Stimulated activated naive B cell treated with anti-CD40 and anti-IgM and Interleukin-4, amounts not matched to agents 10 μg/mL and 1 μg/mL and 100 μg/mL, for 72 hours (primary cell): ENCODE measurements at regions not wholly inside any gene's neighbourhood (a gene's known extent, or its start where the extent isn't known, plus 50 kb on each side); places are given as distances from the start of the nearest gene placed in this dataset.
"Not testable (repeated sequence)": the region's sequence is repeated elsewhere in the genome, so short reads cannot be mapped to it uniquely, and the experiment has no call there.

Experiments
- ATAC-seq, 2 donors: fragments of 150-1000 bp; cut with Tn5 transposase; replicated peaks; 2 replicates each; pipeline ENCODE4 v1.10.0; 2021; ENCODE audit warnings: moderate library complexity in 1 of 2
- DNase-seq: peaks from one replicate; pipeline ENCODE4 v3.0.0; 2021
- H3K27ac Mint-ChIP-seq: one replicate; pipeline ENCODE4 v1.8.0; 2022; ENCODE audit warnings: mild to moderate bottlenecking, mixed read lengths
- H3K27me3 Mint-ChIP-seq, 2 donors: one replicate each; pipeline ENCODE4 v1.8.0; 2022; ENCODE audit warnings: mixed read lengths in 2 of 2
- H3K36me3 Mint-ChIP-seq, 2 donors: one replicate each; pipeline ENCODE4 v1.8.0; 2022; ENCODE audit warnings: mixed read lengths in 2 of 2, mild to moderate bottlenecking in 1 of 2
- H3K4me1 Mint-ChIP-seq, 2 donors: one replicate each; pipeline ENCODE4 v1.8.0; 2022; ENCODE audit warnings: mixed read lengths in 2 of 2, mild to moderate bottlenecking in 1 of 2
- H3K4me3 Mint-ChIP-seq, 2 donors: one replicate each; pipeline ENCODE4 v1.8.0; 2022; ENCODE audit warnings: mild to moderate bottlenecking in 2 of 2, mixed read lengths in 2 of 2, moderate library complexity in 1 of 2
- H3K9me3 Mint-ChIP-seq, 2 donors: one replicate each; pipeline ENCODE4 v1.8.0; 2022; ENCODE audit warnings: mixed read lengths in 2 of 2, mild to moderate bottlenecking in 1 of 2

DNA sequence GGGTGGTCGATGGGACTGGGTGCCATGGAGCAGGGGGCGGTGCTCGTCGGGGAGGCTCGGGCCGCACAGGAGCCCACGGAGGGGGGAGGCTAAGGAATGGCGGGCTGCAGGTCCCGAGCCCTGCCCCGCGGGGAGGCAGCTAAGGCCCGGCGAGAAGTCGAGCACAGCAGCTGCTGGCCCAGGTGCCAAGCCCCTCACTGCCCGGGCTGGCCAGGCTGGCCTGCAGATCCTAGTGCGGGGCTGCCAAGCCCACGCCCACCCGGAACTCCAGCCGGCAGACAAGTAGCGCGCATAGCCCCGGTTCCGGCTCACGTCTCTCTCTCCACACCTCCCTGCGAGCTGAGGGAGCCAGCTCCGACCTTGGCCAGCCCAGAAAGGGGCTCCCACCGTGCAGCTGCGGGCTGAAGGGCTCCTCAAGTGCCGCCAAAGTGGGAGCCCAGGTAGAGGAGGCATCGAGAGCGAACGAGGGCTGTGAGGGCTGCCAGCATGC is 163.4 kb upstream of the OSBPL11 start:
- H3K4me1 Mint-ChIP-seq, DNase-seq, ATAC-seq, H3K36me3 Mint-ChIP-seq, H3K9me3 Mint-ChIP-seq, H3K27ac Mint-ChIP-seq, H3K4me3 Mint-ChIP-seq: not testable (repeated sequence)
- H3K27me3 Mint-ChIP-seq: peaks cover 13 to 19% of the 10 kb centered on the region in 2 donors

DNA sequence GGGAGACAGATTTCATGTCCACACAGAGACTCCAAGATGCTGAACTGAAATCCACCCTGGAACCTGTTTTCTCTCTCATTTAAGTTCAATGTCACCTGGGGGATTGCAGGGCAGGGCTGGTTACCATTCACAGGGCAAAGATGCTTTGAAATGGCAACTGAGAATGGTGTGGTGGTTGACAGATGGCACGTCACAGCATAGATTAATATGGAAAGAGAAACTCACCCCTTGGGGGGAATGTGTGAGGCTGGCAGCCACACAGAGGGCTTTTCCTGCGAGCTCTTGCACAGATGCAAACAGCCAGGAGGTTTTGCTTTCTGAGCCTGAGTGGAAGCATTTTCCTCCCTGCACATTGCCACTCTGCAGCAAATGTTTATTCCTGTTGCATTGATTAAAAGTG is 167.3 kb upstream of the OSBPL11 start:
- Mint-ChIP-seq H3K27me3 (peaks cover 39 to 52% of the 10 kb centered on the region in 2 donors), H3K4me1 (peaks cover 8 to 18% of the 10 kb centered on the region in 2 donors)
- ATAC-seq, H3K27ac Mint-ChIP-seq, DNase-seq, H3K36me3 Mint-ChIP-seq, H3K4me3 Mint-ChIP-seq, H3K9me3 Mint-ChIP-seq: not testable (repeated sequence)

DNA sequence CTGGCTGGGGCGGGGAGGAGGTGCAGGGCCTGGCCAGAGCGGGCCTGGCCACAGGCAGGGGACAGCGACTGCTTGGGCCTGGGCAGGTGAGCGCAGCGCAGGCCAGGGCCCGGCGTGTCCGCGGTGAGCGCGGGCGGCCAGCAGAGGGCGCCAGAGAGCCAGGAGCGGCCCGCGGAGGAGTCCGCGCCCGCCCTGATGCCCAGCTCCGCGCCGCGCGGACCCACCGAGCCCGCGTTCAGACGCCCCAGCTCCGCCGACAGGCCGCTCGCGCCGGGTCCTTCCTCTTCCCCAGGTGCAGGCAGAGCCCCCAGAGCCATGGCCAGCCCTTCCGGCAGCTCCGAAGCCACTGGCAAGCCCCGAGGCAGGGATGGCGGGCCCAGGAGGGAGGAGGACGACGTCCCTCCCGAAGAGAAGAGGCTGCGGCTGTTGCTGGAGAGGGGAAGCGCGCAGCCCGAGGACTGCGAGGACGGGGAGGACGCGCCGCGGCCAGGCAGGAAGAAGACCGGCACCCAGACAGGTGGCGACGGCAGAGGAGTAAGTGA is 171.1 kb upstream of the OSBPL11 start:
- not testable (repeated sequence) for H3K9me3 Mint-ChIP-seq, H3K36me3 Mint-ChIP-seq, H3K27ac Mint-ChIP-seq
- Mint-ChIP-seq H3K4me3 (peak overlapping the region; percentile 73 to 88), H3K27me3 (peaks cover 41 to 55% of the 10 kb centered on the region in 2 donors), H3K4me1 (peaks cover 8 to 21% of the 10 kb centered on the region in 2 donors)
- ATAC-seq (peak; percentile 34), DNase-seq (peak; percentile 42)

DNA sequence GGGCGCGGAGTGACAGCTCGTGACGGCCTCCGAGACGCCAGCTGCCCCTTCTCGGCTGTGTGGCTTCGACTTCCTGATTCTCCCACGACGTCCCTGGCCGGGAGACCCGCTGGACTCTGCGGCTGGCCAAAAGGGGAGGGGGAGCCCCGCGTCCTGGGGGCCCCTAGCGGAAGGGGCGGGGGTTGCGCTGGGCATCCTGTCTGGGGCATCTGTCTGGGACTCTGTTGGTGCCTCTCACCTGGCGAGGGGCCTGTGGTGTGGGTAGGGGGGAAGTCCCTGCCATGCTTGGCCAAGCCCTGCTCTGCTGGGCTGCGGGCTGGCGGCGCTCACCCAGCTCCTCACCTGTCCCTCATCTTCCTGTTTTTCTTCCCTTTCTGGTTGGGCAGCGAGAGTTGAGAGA is 171.6 kb upstream of the OSBPL11 start:
- DNase-seq (peak; percentile 16), ATAC-seq (peak in 1 of 2 donors; percentile 51)
- H3K9me3 Mint-ChIP-seq, H3K36me3 Mint-ChIP-seq: not testable (repeated sequence)
- H3K27me3 Mint-ChIP-seq: peaks cover 41 to 54% of the 10 kb centered on the region in 2 donors
- peaks cover 8 to 21% of the 10 kb centered on the region in 2 donors for H3K4me1 Mint-ChIP-seq
- H3K27ac Mint-ChIP-seq: peak overlapping the region; percentile 73
- peak overlapping the region; percentile 81 to 88 for H3K4me3 Mint-ChIP-seq

DNA sequence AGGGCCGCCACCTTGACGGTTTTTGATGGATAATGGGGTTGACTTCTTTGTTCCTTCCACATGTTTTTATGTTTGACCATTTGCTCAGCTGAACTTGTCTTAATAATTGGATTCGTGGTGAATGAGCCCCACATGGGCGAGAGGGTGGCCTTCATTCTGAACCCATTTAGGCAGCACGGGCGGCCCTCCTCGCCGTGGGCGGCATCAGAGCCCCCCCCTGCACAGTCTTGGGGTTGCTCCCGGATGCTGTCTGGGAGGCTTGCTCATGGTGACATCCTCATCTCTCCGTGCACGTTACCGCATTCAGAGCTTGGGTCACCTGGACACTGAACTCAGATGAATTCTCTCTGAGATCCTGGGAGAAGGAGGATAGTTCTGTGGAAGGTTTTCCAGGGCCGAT is 172.3 kb upstream of the OSBPL11 start:
- ATAC-seq (no peak), DNase-seq (no peak)
- peaks cover 8 to 21% of the 10 kb centered on the region in 2 donors for H3K4me1 Mint-ChIP-seq
- H3K36me3 Mint-ChIP-seq: no peaks in the 10 kb centered on the region
- H3K9me3 Mint-ChIP-seq: peaks cover 0 to 2% of the 10 kb centered on the region in 2 donors
- H3K4me3 Mint-ChIP-seq: peak overlapping the region; percentile 81 to 88
- H3K27ac Mint-ChIP-seq: no peak overlapping the region
- peaks cover 35 to 46% of the 10 kb centered on the region in 2 donors for H3K27me3 Mint-ChIP-seq

DNA sequence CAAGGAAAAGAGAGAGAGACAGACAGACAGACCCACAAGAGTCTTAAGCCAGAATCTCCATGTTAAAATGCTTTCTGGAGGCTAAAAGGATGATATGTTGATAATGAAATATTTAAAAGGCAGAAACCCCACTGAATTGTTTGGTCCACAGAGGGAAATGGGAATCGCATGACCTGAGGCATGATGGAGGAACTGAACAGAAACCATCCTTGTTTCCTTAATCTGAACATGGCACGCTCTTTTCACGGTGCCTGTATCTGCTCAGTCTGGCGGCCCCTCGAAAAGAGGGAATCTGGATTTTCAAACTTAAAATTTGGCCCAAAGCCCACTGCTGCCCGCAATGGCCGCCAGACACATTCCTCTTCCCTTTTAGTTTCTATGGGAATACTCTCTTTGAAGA is 173.5 kb upstream of the OSBPL11 start:
- not testable (repeated sequence) for ATAC-seq, H3K9me3 Mint-ChIP-seq, DNase-seq, H3K27ac Mint-ChIP-seq, H3K36me3 Mint-ChIP-seq, H3K4me3 Mint-ChIP-seq
- Mint-ChIP-seq H3K4me1 (peaks cover 8 to 21% of the 10 kb centered on the region in 2 donors), H3K27me3 (peaks cover 27 to 35% of the 10 kb centered on the region in 2 donors)

DNA sequence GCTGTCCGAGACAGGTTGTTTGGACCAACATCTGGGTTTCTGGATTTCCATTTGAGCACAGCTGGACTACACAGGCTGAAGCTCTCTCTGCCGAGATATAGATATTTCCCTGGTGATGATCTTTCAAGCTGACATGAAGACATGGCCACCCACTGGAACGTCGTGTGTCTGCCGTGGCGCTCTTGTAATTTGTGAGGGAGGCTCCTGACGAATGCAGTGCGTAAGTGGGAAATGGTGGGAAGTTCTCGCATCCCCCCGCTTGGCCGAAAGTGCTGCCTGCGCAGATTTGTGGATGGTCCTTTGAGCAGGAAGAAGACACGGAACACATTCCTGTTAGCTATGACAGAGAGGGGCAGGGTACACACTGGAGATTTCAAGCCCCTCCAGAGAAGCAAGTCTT is 176.2 kb upstream of the OSBPL11 start:
- peaks cover 8 to 13% of the 10 kb centered on the region in 2 donors for H3K4me1 Mint-ChIP-seq
- DNase-seq, H3K4me3 Mint-ChIP-seq, ATAC-seq, H3K36me3 Mint-ChIP-seq, H3K27ac Mint-ChIP-seq, H3K9me3 Mint-ChIP-seq: not testable (repeated sequence)
- peaks cover 10 to 11% of the 10 kb centered on the region in 2 donors for H3K27me3 Mint-ChIP-seq

DNA sequence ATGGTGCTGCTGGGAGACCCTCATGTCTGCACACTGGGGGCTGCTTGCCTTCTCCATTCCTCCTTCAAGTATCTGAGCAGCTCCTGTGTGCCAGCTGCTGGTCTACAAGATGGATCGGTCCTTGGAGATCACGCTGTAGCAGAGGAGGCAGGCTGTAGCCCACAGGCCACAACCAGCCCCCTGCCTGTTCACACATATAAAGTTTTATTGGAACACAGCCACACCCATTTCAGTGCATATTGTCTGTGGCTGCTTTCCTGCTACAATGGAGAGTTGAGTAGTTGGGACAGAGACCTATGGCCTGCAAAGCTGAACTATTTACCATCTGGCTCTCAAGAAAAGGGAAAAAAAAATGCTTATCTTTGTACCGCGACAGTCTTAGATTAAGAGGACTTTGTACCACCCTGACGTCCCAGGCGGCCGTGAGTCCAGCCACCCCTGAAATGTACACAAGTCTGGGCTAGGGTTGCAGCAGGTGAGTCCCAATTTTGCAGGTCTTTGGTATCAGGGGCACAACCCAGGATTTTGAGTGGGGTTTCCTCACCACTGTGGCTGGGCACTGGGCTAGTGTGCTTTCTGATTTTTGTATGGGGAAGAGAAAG is 179.2 kb upstream of the OSBPL11 start:
- not testable (repeated sequence) for H3K4me3 Mint-ChIP-seq, DNase-seq, ATAC-seq, H3K27me3 Mint-ChIP-seq, H3K9me3 Mint-ChIP-seq, H3K36me3 Mint-ChIP-seq, H3K4me1 Mint-ChIP-seq, H3K27ac Mint-ChIP-seq

DNA sequence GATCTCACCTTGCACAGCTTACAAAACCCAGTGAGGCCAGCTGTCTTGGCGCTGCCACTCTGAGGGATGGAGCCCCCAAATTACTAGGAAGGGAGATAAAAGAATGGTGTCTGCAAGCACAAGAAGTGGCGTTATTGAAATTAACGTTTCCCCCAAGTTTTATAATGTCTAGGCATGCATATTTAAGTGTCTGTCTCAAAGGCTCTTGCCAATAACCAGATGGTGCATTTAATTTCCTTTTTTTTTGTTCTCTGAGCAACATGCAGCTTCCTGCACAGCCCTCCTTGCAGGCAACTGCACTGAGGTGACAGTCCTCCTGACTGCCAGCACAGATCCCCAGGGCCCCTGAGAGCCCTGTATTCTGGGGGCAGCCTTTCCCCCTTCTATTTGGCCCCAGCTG is 179.8 kb upstream of the OSBPL11 start:
- H3K36me3 Mint-ChIP-seq, H3K4me1 Mint-ChIP-seq, H3K4me3 Mint-ChIP-seq, H3K9me3 Mint-ChIP-seq, H3K27ac Mint-ChIP-seq, ATAC-seq, H3K27me3 Mint-ChIP-seq, DNase-seq: not testable (repeated sequence)

DNA sequence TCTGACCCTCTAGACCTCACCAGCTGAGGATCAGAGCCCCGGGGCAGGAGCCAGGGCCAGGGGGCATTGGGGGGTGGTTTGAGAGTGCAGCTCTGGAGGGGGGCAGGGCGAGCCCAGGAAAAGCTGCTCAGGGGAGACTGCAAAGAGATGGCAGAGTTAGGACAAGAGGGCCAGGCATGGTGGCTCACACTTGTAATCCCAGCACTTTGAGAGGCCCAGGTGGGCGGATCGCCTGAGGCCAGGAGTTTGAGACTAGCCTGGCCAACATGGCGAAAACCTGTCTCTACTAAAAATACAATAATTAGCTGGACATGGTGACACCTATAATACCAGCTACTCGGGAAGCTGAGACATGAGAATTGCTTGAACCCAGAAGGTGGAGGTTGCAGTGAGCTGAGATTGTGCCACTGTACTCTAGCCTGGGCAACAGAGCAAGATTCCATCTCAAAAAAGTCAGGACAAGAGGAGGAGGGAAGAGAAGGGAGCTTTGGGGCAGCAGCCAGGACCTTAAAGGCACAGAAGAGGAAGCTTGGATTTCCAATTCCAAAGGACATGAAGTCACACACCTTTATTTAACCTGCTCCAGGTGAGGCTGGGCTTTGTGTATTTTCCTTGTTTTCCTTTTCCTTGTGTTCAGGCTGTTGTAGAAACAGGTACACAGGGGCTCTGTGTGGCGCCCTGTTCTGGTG is 180.5 kb upstream of the OSBPL11 start:
- H3K27ac Mint-ChIP-seq, H3K4me3 Mint-ChIP-seq, H3K27me3 Mint-ChIP-seq, H3K9me3 Mint-ChIP-seq, H3K4me1 Mint-ChIP-seq, H3K36me3 Mint-ChIP-seq, ATAC-seq, DNase-seq: not testable (repeated sequence)

DNA sequence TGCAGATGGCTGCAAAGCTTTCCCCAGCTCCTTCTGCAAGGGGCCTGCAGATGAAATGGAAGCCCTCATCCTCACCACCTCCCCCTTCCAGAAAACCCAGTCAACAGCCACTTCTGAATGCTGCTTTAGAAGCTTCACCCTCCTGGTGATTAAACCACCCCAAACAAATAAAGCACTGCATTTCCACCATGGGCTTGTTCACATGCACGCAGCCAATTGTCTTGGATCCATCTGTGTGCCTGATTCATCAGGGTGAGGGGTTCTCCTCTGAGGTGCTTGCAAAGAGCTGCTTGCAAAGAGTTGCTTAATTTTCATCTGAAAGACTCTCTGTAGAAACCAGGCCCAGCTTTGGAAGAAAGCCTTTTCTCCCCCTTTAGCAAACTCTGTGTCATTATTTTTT is 184.0 kb upstream of the OSBPL11 start:
- not testable (repeated sequence) for H3K9me3 Mint-ChIP-seq, H3K4me1 Mint-ChIP-seq, H3K36me3 Mint-ChIP-seq, ATAC-seq, H3K4me3 Mint-ChIP-seq, H3K27ac Mint-ChIP-seq, DNase-seq
- peaks cover 3 to 13% of the 10 kb centered on the region in 2 donors for H3K27me3 Mint-ChIP-seq

DNA sequence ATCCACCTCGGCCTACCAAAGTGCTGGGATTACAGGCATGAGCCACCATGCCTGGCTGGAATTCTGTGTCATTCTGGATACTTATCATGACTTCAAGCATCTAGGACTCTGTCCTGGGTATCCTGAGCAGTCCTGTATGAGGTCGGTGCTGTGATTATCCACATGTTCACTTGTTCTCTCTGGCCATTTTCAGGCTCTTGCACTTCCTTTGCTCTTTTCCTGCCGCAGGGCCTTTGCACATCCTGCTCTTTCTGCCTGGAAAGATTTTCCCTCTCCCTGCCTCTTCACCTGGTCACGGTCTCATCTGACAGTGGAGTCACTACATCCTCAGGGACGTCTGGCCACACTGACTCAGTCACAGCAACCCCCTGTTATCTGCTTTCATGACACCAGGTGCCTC is 184.6 kb upstream of the OSBPL11 start:
- not testable (repeated sequence) for H3K36me3 Mint-ChIP-seq, H3K9me3 Mint-ChIP-seq, H3K4me3 Mint-ChIP-seq, H3K4me1 Mint-ChIP-seq, ATAC-seq, H3K27ac Mint-ChIP-seq, DNase-seq
- peaks cover 3 to 13% of the 10 kb centered on the region in 2 donors for H3K27me3 Mint-ChIP-seq

DNA sequence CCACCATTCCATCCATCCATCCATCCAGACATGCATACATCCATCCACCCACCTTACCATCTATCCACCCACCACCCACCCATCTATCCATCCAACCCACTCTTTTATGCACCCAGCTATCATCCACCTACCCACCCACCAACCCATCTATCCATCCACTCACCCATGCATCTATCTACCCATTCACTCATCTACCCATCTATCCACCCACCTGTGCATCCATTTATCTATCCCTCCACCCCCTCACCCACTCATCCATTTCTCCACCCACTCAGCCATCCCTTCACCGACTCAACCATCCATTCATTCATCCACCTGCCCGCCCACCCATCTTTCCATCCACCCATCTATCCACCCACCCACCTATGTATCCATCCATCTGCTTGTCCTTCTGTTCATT is 186.4 kb upstream of the OSBPL11 start:
- H3K27ac Mint-ChIP-seq, H3K4me3 Mint-ChIP-seq, H3K9me3 Mint-ChIP-seq, ATAC-seq, H3K4me1 Mint-ChIP-seq, H3K36me3 Mint-ChIP-seq, DNase-seq: not testable (repeated sequence)
- peaks cover 8 to 19% of the 10 kb centered on the region in 2 donors for H3K27me3 Mint-ChIP-seq

DNA sequence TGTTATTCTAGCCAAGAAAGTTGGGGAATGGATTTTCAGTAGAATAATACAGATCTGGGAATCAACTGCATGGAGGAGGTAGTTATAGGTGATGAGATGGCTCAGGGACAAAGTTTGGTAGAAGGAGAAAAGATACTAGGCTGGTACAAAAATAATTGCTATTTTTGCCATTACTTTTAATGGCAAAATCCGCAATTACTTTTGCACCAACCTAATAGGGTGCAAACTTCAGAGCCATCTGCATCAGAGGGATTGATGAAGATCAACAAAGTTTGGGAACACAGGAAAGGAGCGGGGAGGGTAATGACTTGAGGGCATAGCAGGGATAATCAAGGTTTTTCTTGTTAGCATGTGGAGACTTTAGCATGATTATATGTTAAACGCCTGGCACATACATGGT is 178.7 kb upstream of the ROPN1B start:
- H3K27ac Mint-ChIP-seq, H3K36me3 Mint-ChIP-seq, H3K4me1 Mint-ChIP-seq, DNase-seq, H3K4me3 Mint-ChIP-seq, ATAC-seq, H3K9me3 Mint-ChIP-seq: not testable (repeated sequence)
- H3K27me3 Mint-ChIP-seq: peaks cover 16 to 32% of the 10 kb centered on the region in 2 donors

DNA sequence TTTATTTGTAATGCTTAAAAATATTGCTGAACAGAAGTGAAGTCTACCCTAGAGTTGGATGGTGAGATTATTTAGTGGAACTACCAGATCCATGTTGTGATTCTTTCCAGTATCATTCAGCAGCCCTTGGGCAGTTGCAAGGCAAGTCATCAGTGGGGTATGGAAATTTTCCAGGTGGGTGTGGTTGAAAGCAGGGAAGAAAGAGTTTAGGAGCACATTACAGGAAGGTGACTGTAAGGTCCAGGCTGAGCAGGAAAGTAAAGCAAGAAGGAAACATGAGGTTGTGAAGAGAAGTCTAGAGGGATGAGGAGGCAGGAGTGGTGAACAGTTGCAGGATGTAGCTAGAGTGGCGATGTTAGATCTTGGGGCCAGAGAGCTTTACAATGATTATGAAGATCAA is 178.0 kb upstream of the ROPN1B start:
- peaks cover 12 to 25% of the 10 kb centered on the region in 2 donors for H3K27me3 Mint-ChIP-seq
- H3K4me1 Mint-ChIP-seq, H3K36me3 Mint-ChIP-seq, H3K4me3 Mint-ChIP-seq, H3K9me3 Mint-ChIP-seq, H3K27ac Mint-ChIP-seq, DNase-seq, ATAC-seq: not testable (repeated sequence)
